Activated CD4-positive, alpha-beta T cell treated with anti-CD3 and anti-CD28 coated beads, Interleukin-2, Interleukin-4, amounts not matched to agents 100 ng/mL and 50 ng/mL, durations not matched to agents 16 hours and 8 hours (primary cell): ENCODE measurements at regions not wholly inside any gene's neighbourhood (a gene's known extent, or its start where the extent isn't known, plus 50 kb on each side); places are given as distances from the start of the nearest gene placed in this dataset.
A peak's percentile ranks its signal among the peaks of the same experiment; 100 is the strongest.

Experiments
- DNase-seq: peaks from one replicate; pipeline ENCODE4 v3.0.0-alpha.2; 2020; ENCODE audit warnings: low spot score

GRCh38 chr10:33542752-33543505, 208.5 kb upstream of the NRP1 start:
- DNase-seq: no peak

GRCh38 chr10:33539116-33539515, 204.6 kb upstream of the NRP1 start:
- no peak for DNase-seq

- no peak for DNase-seq
These were observed 202.6 kb upstream of the NRP1 start for GRCh38 chr10:33537066-33537465.

GRCh38 chr10:33536508-33536907, 202.0 kb upstream of the NRP1 start:
- DNase-seq: no peak

GRCh38 chr10:33535866-33536265, 201.4 kb upstream of the NRP1 start:
- no peak for DNase-seq

- DNase-seq: no peak
These were observed 199.9 kb upstream of the NRP1 start for GRCh38 chr10:33534416-33534815.

GRCh38 chr10:33533612-33534011, 199.1 kb upstream of the NRP1 start:
- no peak for DNase-seq

- DNase-seq: no peak
These were observed 198.4 kb upstream of the NRP1 start for GRCh38 chr10:33532901-33533300.

GRCh38 chr10:33529234-33529633, 194.8 kb upstream of the NRP1 start:
- no peak for DNase-seq

GRCh38 chr10:33524966-33525365, 190.5 kb upstream of the NRP1 start:
- DNase-seq: no peak

GRCh38 chr10:33524041-33524440, 189.6 kb upstream of the NRP1 start:
- DNase-seq: no peak

GRCh38 chr10:33523236-33523792, 188.8 kb upstream of the NRP1 start:
- DNase-seq: no peak

- DNase-seq: no peak
These were observed 187.4 kb upstream of the NRP1 start for GRCh38 chr10:33521904-33522303.

GRCh38 chr10:33521062-33521461, 186.6 kb upstream of the NRP1 start:
- no peak for DNase-seq

GRCh38 chr10:33520223-33520622, 185.8 kb upstream of the NRP1 start:
- no peak for DNase-seq

GRCh38 chr10:33519130-33519860, 184.8 kb upstream of the NRP1 start:
- no peak for DNase-seq

GRCh38 chr10:33510206-33510605, 175.7 kb upstream of the NRP1 start:
- DNase-seq: no peak

- peak; percentile 65 for DNase-seq
These were observed 174.9 kb upstream of the NRP1 start for GRCh38 chr10:33509231-33509831.

GRCh38 chr10:33507662-33508425, 173.4 kb upstream of the NRP1 start:
- DNase-seq: no peak

GRCh38 chr10:33506838-33507661, 172.6 kb upstream of the NRP1 start:
- DNase-seq: peak; percentile 46

- no peak for DNase-seq
These were observed 171.9 kb upstream of the NRP1 start for GRCh38 chr10:33506391-33506790.
